Fibroblast of the aortic adventitia (primary cell): ENCODE measurements at regions not wholly inside any gene's neighbourhood (a gene's known extent, or its start where the extent isn't known, plus 50 kb on each side); places are given as distances from the start of the nearest gene placed in this dataset.

ENCODE experiments used
- DNase-seq: peaks from one replicate; pipeline ENCODE4 v3.0.0-alpha.2; 2010; ENCODE audit warnings: low read depth
- H3K4me3 ChIP-seq: 2 replicates; pipeline ENCODE4 v1.5.1; 2011; ENCODE audit warnings: low read depth, mild to moderate bottlenecking, control low read depth, low read length, moderate library complexity
- TF ChIP-seq, protein P1 (sequence below): IDR thresholded peaks from 2 replicates; pipeline ENCODE4 v1.5.1; 2011; ENCODE audit warnings: mild to moderate bottlenecking, low read length, control low read depth, inconsistent platforms; ENCODE audit not compliant: insufficient read depth

DNA sequence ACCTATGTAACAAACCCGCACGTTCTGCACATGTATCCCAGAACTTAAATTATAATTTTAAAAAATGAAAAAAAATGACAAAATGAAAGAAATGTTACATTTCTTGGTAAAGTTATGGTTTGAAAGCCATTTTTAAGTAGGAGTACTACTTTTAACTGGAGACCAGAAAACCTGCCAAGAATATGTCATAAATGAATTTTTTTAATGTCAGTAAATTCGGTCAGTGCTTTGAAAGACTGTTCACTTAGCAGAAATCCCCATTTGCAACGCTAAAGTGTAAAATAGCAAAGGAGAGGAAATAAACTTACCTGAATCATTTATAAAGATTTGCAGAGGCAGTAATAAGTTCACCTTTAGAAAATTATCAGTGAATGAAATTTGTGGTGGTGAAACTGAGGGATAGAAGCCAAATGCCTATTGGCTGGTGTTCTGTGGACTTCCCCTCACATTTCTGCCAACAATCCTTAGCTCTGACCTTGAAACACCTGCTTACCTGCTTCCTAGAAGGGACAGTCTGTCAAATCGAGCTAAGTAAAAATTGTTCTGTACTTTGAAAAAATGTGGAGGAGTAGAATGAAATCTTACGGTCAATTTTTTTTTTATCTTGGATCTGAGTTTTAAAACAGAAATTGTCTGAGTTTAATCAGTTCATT, 714.2 kb downstream of the SLC6A15 start:
- TF ChIP-seq, protein P1, sequence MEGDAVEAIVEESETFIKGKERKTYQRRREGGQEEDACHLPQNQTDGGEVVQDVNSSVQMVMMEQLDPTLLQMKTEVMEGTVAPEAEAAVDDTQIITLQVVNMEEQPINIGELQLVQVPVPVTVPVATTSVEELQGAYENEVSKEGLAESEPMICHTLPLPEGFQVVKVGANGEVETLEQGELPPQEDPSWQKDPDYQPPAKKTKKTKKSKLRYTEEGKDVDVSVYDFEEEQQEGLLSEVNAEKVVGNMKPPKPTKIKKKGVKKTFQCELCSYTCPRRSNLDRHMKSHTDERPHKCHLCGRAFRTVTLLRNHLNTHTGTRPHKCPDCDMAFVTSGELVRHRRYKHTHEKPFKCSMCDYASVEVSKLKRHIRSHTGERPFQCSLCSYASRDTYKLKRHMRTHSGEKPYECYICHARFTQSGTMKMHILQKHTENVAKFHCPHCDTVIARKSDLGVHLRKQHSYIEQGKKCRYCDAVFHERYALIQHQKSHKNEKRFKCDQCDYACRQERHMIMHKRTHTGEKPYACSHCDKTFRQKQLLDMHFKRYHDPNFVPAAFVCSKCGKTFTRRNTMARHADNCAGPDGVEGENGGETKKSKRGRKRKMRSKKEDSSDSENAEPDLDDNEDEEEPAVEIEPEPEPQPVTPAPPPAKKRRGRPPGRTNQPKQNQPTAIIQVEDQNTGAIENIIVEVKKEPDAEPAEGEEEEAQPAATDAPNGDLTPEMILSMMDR: no peak
- no peak overlapping the region for H3K4me3 ChIP-seq
- DNase-seq: no peak

DNA sequence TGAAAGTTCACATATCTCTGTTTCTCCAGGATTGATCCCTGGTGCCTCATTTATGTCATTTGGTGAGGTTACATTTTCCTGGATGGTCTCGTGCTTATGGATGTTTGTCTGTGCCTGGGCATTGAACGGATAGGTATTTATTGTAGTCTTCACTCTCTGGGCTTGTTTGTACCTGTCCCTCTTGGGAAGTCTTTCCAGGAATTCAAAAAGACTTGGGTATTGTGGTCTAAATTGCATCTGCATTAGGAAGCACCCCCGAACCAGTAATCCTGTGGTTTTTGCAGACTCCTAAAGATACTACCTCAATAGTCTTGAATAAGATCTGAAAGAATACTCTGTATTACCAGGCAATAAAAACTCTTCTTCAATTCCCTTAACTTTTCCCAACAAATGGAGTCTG, 720.8 kb downstream of the SLC6A15 start:
- no peak overlapping the region for H3K4me3 ChIP-seq
- no peak for DNase-seq

DNA sequence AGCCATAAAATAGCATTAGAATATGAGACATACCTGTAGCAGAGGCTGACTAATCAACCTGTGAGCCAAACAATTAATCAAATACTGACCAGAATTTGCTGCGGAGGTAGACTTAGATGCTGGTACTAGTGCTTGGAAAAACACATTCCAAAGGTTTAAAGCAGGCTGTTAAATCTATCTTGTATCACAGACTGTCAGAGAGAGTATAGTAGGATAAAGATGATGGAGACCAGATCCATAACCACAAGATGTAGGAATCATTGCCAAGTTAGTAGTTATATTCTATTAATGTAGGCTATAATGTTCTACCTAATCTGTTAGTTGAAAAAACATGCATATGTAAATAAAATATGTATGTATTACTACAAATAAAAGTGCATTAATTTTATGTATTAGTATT, 726.2 kb downstream of the SLC6A15 start:
- TF ChIP-seq, protein P1: no peak
- H3K4me3 ChIP-seq: no peak overlapping the region
- DNase-seq: no peak

More for the DNA sequence above, 720.8 kb downstream of the SLC6A15 start:
- TF ChIP-seq, protein P1: no peak

DNA sequence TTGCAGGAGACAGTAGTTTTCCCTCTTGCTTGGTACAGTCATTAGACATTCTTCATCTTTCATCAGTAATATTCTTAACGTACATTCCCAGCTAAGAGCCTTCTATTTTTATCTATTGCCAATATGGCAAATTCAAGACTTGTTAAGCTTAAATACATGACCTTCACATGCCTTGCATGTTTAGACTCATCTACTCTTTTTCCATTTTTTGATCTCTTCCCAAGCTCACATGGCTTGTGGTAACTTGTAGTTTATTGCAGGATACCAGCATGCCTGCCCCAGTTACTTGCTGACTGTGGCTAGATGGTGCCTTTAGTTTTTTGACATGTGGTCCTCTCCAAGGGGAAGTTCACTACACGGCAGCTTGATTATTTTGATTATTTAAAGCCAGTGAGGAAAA, 729.0 kb downstream of the SLC6A15 start:
- H3K4me3 ChIP-seq: no peak overlapping the region
- DNase-seq: no peak
- TF ChIP-seq, protein P1: no peak

DNA sequence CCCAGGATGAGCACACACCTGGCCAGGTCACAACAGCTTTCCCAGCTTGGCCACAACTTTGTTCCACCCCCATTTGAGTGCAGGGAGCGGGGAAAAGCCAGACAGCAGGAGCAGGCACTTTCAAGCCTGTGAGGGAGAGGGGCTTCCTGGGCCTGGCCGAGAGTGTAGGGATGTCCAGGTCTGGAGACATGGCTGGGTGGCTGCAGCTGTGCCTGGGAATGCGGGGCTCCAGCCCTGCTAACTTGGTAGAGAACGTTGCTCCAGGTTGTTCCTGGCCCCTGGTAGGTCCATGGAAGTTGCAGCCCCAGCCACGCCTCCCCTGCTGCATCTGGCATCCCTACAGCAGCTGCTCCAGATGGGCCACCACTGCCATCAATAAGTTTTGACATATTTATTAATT, 738.5 kb downstream of the SLC6A15 start:
- no peak for DNase-seq
- TF ChIP-seq, protein P1: no peak
- H3K4me3 ChIP-seq: no peak overlapping the region

DNA sequence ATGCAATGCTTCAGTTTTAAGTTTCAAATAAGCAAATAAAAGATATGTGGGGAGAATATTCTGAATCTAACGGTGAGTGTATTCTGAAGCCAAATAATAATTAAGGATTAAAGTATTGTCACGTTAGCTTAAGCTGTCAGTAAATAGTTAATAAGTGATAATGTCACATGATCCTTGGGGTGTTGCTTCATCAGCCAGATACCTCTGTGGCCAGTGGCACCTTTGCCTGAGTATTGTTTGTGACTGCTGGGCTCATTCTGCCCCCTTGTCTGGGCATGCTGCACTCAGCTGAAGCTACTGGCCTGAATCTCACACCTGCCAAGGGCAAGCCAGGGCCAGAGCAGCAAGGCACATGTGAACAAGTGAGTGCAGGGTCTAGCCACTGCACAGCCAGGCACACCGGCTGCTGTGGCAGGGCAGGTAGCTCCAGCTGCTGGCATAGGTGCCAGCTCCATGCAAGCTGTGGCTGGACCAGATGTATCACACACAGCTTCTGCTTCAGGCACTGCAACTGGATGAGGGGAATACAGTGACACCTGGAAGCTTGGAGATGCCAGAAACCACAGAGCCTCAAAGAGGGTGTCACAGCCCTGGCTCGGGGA, 739.7 kb downstream of the SLC6A15 start:
- H3K4me3 ChIP-seq: no peak overlapping the region
- TF ChIP-seq, protein P1: no peak
- no peak for DNase-seq
